ENCODE measurements at regions not wholly inside any gene's neighbourhood (a gene's known extent, or its start where the extent isn't known, plus 50 kb on each side); places are given as distances from the start of the nearest gene placed in this dataset.

GRCh38 chr6:113004470-113005270, 657.5 kb downstream of the RFPL4B start:
- TF ChIP-seq POLR2AphosphoS5 (IDR thresholded peaks at IDR 0.05) (no peak), CTCF (IDR thresholded peaks at IDR 0.05) (no peak)
